K562 (cell line): ENCODE measurements at regions not wholly inside any gene's neighbourhood (a gene's known extent, or its start where the extent isn't known, plus 50 kb on each side); places are given as distances from the start of the nearest gene placed in this dataset.

Source experiments
- ATAC-seq: fragments of 200-7000 bp; cut with Tn5 transposase; 3 replicates; pipeline ENCODE4 v1.9.1; 2020; ENCODE audit warnings: moderate library complexity
- BruUV-seq: library from RNA; stranded (reverse); fragments of 400-500 nt; replicated peaks from 2 replicates; lab custom pipeline; 2021; lab: Mats Ljungman, UMichigan
- CTCF ChIA-PET: fragments of 300-600 bp; formaldehyde crosslinking; extraction: SDS; loops from one replicate; lab custom pipeline; 2021; ENCODE audit warnings: low intra/inter-chr PET ratio; lab: Yijun Ruan, JAX
- POLR2A ChIA-PET: fragments of 300-600, 350-650 bp; sonication (Branson Sonifier 250); formaldehyde crosslinking; extraction: SDS; loops from one replicate; lab custom pipeline; 2021; ENCODE audit warnings: antibody characterized with exemption, inconsistent platforms; lab: Yijun Ruan, JAX
- DNase-seq, 4 experiments: peaks; one replicate each; pipeline versions ENCODE4 v3.0.0 to v3.0.0-alpha.2; 2011 to 2018; ENCODE audit warnings: low spot score in 3 of 4, mixed read lengths in 3 of 4; ENCODE audit errors: extremely low read depth in 1 of 4
- FAIRE-seq: peaks from 2 replicates; lab custom pipeline; 2011; peaks lifted over from hg19 to GRCh38; lab: Jason Lieb, UNC
- H2AFZ ChIP-seq: 2 replicates; pipeline ENCODE4 v1.6.0; 2011; ENCODE audit warnings: low read depth, low read length, control low read depth, inconsistent platforms
- H3K27ac ChIP-seq: fragments of 200-600 bp; 3 replicates; pipeline ENCODE4 v1.8.0; 2011; ENCODE audit warnings: low read depth, mild to moderate bottlenecking, control low read depth, inconsistent platforms, low read length, moderate library complexity, mixed read lengths; ENCODE audit errors: extremely low read depth
- H3K27me3 ChIP-seq, 2 experiments: fragments of 300-600 bp in 1 of 2; 2 replicates in 1 of 2; 3 replicates in 1 of 2; pipeline versions ENCODE4 v1.6.0 to v1.8.0; 2011; ENCODE audit warnings: inconsistent platforms in 2 of 2, low read length in 2 of 2, mild to moderate bottlenecking in 1 of 2, mixed read lengths in 1 of 2, moderate library complexity in 1 of 2; ENCODE audit not compliant: control insufficient read depth in 2 of 2, insufficient read depth in 2 of 2
- H3K36me3 ChIP-seq: fragments of 300-600 bp; 3 replicates; pipeline ENCODE4 v1.8.0; 2011; ENCODE audit warnings: mild to moderate bottlenecking, low read length, inconsistent platforms; ENCODE audit not compliant: control insufficient read depth, insufficient read depth
- H3K4me1 ChIP-seq, 2 experiments: fragments of 200-600 bp in 1 of 2; replicated peaks in 1 of 2; 2 replicates in 1 of 2; 3 replicates in 1 of 2; pipeline versions ENCODE4 v1.5.1 to v1.8.0; 2011; ENCODE audit warnings: inconsistent platforms in 2 of 2, low read length in 2 of 2, mild to moderate bottlenecking in 1 of 2, mixed read lengths in 1 of 2, moderate library complexity in 1 of 2; ENCODE audit not compliant: control insufficient read depth in 2 of 2, insufficient read depth in 2 of 2
- H3K4me2 ChIP-seq: 2 replicates; pipeline ENCODE4 v1.6.1; 2011; ENCODE audit warnings: low read length, control low read depth, inconsistent platforms, mixed read lengths; ENCODE audit not compliant: insufficient read depth
- H3K4me3 ChIP-seq: fragments of 200-600 bp; sonication (generic), shearing (Covaris generic); 2 replicates; pipeline ENCODE4 v1.5.1; 2016; ENCODE audit warnings: control low read depth, inconsistent platforms
- H3K79me2 ChIP-seq: fragments of 200-600 bp; 3 replicates; pipeline ENCODE4 v1.8.0; 2011; ENCODE audit warnings: low read length, inconsistent platforms; ENCODE audit not compliant: control insufficient read depth, insufficient read depth
- H3K9ac ChIP-seq, 2 experiments: 2 replicates each; pipeline versions ENCODE4 v1.6.0 to v1.6.1; 2011; ENCODE audit warnings: low read depth in 2 of 2, low read length in 2 of 2, control low read depth in 1 of 2, inconsistent platforms in 1 of 2, mild to moderate bottlenecking in 1 of 2, mixed read lengths in 1 of 2; ENCODE audit not compliant: insufficient read depth in 1 of 2
- H3K9me1 ChIP-seq: one replicate; pipeline ENCODE4 v1.6.0; 2011; ENCODE audit warnings: inconsistent platforms, mild to moderate bottlenecking, low read length, moderate library complexity; ENCODE audit not compliant: control insufficient read depth, insufficient read depth
- H3K9me3 ChIP-seq: replicated peaks from 2 replicates; pipeline ENCODE4 v1.5.1; 2011; ENCODE audit warnings: low read depth, low read length, inconsistent platforms; ENCODE audit not compliant: control insufficient read depth, insufficient read depth
- H4K20me1 ChIP-seq: replicated peaks from 2 replicates; pipeline ENCODE4 v1.6.1; 2011; ENCODE audit warnings: low read length, inconsistent platforms, mixed read lengths; ENCODE audit not compliant: control insufficient read depth, insufficient read depth
- COPS2 ChIP-seq: fragments of 450-650 bp; conservative IDR thresholded peaks from 2 replicates; pipeline ENCODE4 v1.6.1; 2016; ENCODE audit warnings: mild to moderate bottlenecking, moderate library complexity
- CREM ChIP-seq: IDR thresholded peaks from 2 replicates; pipeline ENCODE4 v1.6.1; 2014; ENCODE audit warnings: antibody characterized with exemption, low read depth
- NFE2 ChIP-seq: IDR thresholded peaks from 2 replicates; pipeline ENCODE4 v1.6.1; 2014; ENCODE audit warnings: antibody characterized with exemption, low read depth
- NR4A1 ChIP-seq, 2 experiments: fragments of 250-450 bp in 1 of 2; fragments of 450-650 bp in 1 of 2; sonication (Bioruptor Pico) in 1 of 2; IDR thresholded peaks; 2 replicates each; pipeline versions ENCODE4 v1.4.0 to v1.6.1; 2016 to 2020; ENCODE audit warnings: mild to moderate bottlenecking in 2 of 2, missing compliant biosample characterization in 1 of 2, missing genetic modification characterization in 1 of 2, moderate library complexity in 1 of 2
- PRPF4 ChIP-seq: fragments of 200-400 bp; formaldehyde crosslinking; IDR thresholded peaks from one replicate; pipeline ENCODE4 v1.6.1; 2017; ENCODE audit warnings: low read length, low read depth, mild to moderate bottlenecking; ENCODE audit not compliant: insufficient read depth, poor library complexity, severe bottlenecking
- SMARCA4 ChIP-seq: fragments of 450-650 bp; IDR thresholded peaks from 2 replicates; pipeline ENCODE4 v1.6.1; 2016
- WGBS: fragments of 100-300 bp; shearing (Covaris generic); methylation state at CpG from one replicate; pipeline ENCODE4 v1.1.6; 2016; ENCODE audit warnings: low coverage, mixed read lengths; ENCODE audit not compliant: insufficient coverage; ENCODE audit errors: missing lambda C conversion rate; 5-methylcytosine and 5-hydroxymethylcytosine counted together
- in situ Hi-C: fragments of 300-500 bp; cut with MboI; formaldehyde crosslinking; loops from 4 replicates; pipeline ENCODE4 v1.15.0; 2018; ENCODE audit warnings: inconsistent platforms, mixed read lengths
- intact Hi-C: fragments of 100-400 bp; cut with micrococcal nuclease; formaldehyde crosslinking; loops from 2 replicates; pipeline ENCODE4 v1.14.2; 2022
- TF ChIP-seq, protein P1 (sequence below): sonication (generic); formaldehyde crosslinking; IDR thresholded peaks from 2 replicates; pipeline ENCODE4 v1.8.1; 2023; ENCODE audit warnings: mild to moderate bottlenecking, missing genetic modification reagents, moderate library complexity
- TF ChIP-seq, protein P2 (sequence below): IDR thresholded peaks from 3 replicates; pipeline ENCODE4 v1.6.1; 2011; ENCODE audit warnings: borderline replicate concordance, mild to moderate bottlenecking; ENCODE audit not compliant: insufficient read length, insufficient read depth

DNA sequence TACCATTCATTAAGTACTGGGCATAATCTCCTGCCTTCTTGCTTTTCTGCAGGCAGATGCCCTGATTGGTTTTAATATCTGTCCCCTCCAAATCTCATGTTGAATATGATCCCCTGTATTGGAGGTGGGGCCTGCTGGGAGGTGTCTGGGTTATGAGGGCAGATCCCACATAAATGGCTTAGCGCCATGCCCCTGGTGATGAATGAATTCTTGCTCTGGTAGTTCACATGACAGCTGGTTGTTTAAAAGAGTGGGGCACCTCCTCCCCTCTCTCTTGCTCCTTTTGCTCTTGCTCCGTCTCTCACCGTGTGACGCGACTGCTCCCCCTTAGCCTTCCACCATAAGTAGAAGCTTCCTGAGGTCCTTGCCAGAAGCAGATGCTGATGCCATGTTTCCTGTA lies 564.0 kb upstream of the BRINP1 start (continued):
- TF ChIP-seq CREM (no peak), NFE2 (no peak)

DNA sequence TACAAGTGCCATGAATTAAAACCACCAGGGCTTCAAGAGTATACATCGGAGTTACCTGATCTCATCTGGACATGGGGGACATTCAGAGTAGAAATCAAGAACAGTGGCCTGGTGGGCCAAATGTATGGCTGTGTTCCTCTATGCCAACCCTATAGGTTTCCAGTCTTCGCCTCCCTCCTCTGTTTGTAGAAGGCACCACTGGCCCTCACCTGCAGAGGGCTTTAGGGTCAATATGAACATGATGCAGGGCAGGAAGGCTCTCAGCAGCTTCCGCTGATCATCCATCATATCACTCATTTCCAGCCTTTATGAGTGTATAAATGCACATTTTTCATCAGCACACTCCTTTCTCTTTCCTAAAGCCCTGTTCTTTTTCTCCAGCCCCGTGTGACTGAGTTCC lies 555.5 kb upstream of the BRINP1 start:
- TF ChIP-seq NR4A1 (CRISPR knock-in tag; IDR thresholded peaks at IDR 0.05) (no peak), NR4A1 (tag; IDR thresholded peaks at IDR 0.05) (no peak), COPS2 (no peak), SMARCA4 (no peak), PRPF4 (no peak)
- TF ChIP-seq, protein P1, sequence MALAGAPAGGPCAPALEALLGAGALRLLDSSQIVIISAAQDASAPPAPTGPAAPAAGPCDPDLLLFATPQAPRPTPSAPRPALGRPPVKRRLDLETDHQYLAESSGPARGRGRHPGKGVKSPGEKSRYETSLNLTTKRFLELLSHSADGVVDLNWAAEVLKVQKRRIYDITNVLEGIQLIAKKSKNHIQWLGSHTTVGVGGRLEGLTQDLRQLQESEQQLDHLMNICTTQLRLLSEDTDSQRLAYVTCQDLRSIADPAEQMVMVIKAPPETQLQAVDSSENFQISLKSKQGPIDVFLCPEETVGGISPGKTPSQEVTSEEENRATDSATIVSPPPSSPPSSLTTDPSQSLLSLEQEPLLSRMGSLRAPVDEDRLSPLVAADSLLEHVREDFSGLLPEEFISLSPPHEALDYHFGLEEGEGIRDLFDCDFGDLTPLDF (CRISPR knock-in tag) = no peak
- TF ChIP-seq, protein P2, sequence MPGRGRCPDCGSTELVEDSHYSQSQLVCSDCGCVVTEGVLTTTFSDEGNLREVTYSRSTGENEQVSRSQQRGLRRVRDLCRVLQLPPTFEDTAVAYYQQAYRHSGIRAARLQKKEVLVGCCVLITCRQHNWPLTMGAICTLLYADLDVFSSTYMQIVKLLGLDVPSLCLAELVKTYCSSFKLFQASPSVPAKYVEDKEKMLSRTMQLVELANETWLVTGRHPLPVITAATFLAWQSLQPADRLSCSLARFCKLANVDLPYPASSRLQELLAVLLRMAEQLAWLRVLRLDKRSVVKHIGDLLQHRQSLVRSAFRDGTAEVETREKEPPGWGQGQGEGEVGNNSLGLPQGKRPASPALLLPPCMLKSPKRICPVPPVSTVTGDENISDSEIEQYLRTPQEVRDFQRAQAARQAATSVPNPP = no peak
- WGBS = 0% methylated on average over 4 of the region's 4 CpGs
- no peaks in the 10 kb centered on the region for H4K20me1 ChIP-seq
- H2AFZ ChIP-seq = no peak overlapping the region
- no TSS peak for BruUV-seq
- FAIRE-seq (no peak), ATAC-seq (no peak), DNase-seq (no peak)
- H3K27me3 ChIP-seq = no peaks in the 10 kb centered on the region
- intact Hi-C loops (loop anchor here (5.0 kb wide), 1 partner anchor 808 kb away; no protein-coding TSS in a partner anchor), in situ Hi-C loops (no loop called here)
- no peak overlapping the region for H3K9ac ChIP-seq
- no peaks in the 10 kb centered on the region for H3K9me1 ChIP-seq
- ChIA-PET CTCF (no interaction called here), POLR2A (interaction anchor here (0.6 kb wide), 1 partner anchor 496 kb away, joined by 3 read pairs; no protein-coding TSS in a partner anchor)
- no peaks in the 10 kb centered on the region for H3K9me3 ChIP-seq
- H3K27ac ChIP-seq = no peak overlapping the region
- H3K4me3 ChIP-seq = no peak overlapping the region
- H3K4me2 ChIP-seq = no peak overlapping the region
- no peaks in the 10 kb centered on the region for H3K4me1 ChIP-seq
- H3K36me3 ChIP-seq = no peaks in the 10 kb centered on the region
- no peaks in the 10 kb centered on the region for H3K79me2 ChIP-seq
